ENCODE measurements at regions not wholly inside any gene's neighbourhood (a gene's known extent, or its start where the extent isn't known, plus 50 kb on each side); places are given as distances from the start of the nearest gene placed in this dataset.

GRCh38 chr3:139118835-139119234 is 74.1 kb upstream of the PRR23C start:
- Histone ChIP-seq H3K9me3 (ENCODE audit: low read length) (no peaks in the 10 kb centered on the region), H3K4me2 (ENCODE audit: low read length) (no peak overlapping the region), H3K9ac (ENCODE audit: low read length) (no peak overlapping the region), H3K27ac (ENCODE audit: low read length) (no peak overlapping the region), H3K36me3 (ENCODE audit: low read depth, low read length) (no peaks in the 10 kb centered on the region), H3F3A (ENCODE audit: low read length, unreplicated experiment) (no peaks in the 10 kb centered on the region), H3K9me2 (replicated peaks; ENCODE audit: low read length) (no peaks in the 10 kb centered on the region), H3K4me1 (ENCODE audit: insufficient read depth, low read length) (peaks cover 12% of the 10 kb centered on the region), H3K79me2 (ENCODE audit: low read length) (no peaks in the 10 kb centered on the region), H2AFZ (ENCODE audit: low read length) (no peak overlapping the region), H3K4me3 (ENCODE audit: low read length) (no peak overlapping the region), H3K27me3 (ENCODE audit: low read length) (no peaks in the 10 kb centered on the region), H4K20me1 (ENCODE audit: low read length) (no peaks in the 10 kb centered on the region)
- DNase-seq: no peak
- no peak for ATAC-seq
- ChIA-PET CTCF (no interaction called here), POLR2A (ENCODE audit: unreplicated experiment) (no interaction called here)
- TF ChIP-seq EZH2phosphoT487 (IDR thresholded peaks at IDR 0.05; ENCODE audit: borderline replicate concordance, low read length) (no peak), EZH2 (IDR thresholded peaks at IDR 0.05; ENCODE audit: low read length, unreplicated experiment) (no peak), CTCF (conservative IDR thresholded peaks at IDR 0.05; ENCODE audit: low read depth, low read length) (no peak)
- BruUV-seq (replicated peaks): no TSS peak
- intact Hi-C loops (cut with micrococcal nuclease): no loop called here

- BruUV-seq (replicated peaks): no TSS peak
- Histone ChIP-seq H3K9me3 (ENCODE audit: low read length) (no peaks in the 10 kb centered on the region), H3K4me3 (ENCODE audit: low read length) (no peak overlapping the region), H3K9ac (ENCODE audit: low read length) (no peak overlapping the region), H3K36me3 (ENCODE audit: low read depth, low read length) (no peaks in the 10 kb centered on the region), H4K20me1 (ENCODE audit: low read length) (no peaks in the 10 kb centered on the region), H3K9me2 (replicated peaks; ENCODE audit: low read length) (no peaks in the 10 kb centered on the region), H3K4me1 (ENCODE audit: insufficient read depth, low read length) (peaks cover 12% of the 10 kb centered on the region), H3K27me3 (ENCODE audit: low read length) (no peaks in the 10 kb centered on the region), H3K27ac (ENCODE audit: low read length) (no peak overlapping the region), H3K4me2 (ENCODE audit: low read length) (no peak overlapping the region), H3K79me2 (ENCODE audit: low read length) (no peaks in the 10 kb centered on the region), H3F3A (ENCODE audit: low read length, unreplicated experiment) (no peaks in the 10 kb centered on the region), H2AFZ (ENCODE audit: low read length) (no peak overlapping the region)
- ChIA-PET CTCF (no interaction called here), POLR2A (ENCODE audit: unreplicated experiment) (no interaction called here)
- ATAC-seq: no peak
- TF ChIP-seq EZH2phosphoT487 (IDR thresholded peaks at IDR 0.05; ENCODE audit: borderline replicate concordance, low read length) (no peak), EZH2 (IDR thresholded peaks at IDR 0.05; ENCODE audit: low read length, unreplicated experiment) (no peak), CTCF (conservative IDR thresholded peaks at IDR 0.05; ENCODE audit: low read depth, low read length) (no peak)
- intact Hi-C loops (cut with micrococcal nuclease): no loop called here
- no peak for DNase-seq
These were observed 74.8 kb upstream of the PRR23C start for GRCh38 chr3:139119331-139120025.
